ENCODE measurements at regions not wholly inside any gene's neighbourhood (a gene's known extent, or its start where the extent isn't known, plus 50 kb on each side); places are given as distances from the start of the nearest gene placed in this dataset.

DNA sequence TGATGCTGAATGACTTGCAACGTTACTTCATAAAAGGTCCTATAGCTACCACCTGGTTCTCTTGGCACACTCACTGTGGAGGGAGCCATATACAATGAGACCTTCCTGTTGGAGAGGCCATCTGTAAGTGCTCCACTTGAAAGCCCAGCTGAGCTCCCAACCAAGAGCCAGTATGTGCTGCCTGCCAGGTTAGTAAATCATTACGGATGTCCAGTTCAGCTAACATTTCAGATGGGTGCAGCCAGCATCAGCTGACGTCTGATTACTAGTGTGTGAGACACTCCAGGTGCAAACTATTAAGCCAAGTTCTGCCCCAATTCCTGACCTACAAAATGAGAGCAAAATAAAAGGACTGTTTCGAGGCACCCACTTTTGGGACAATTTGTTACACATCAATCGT lies 274.4 kb upstream of the ROBO2 start:
- intact Hi-C loops (cut with micrococcal nuclease; ENCODE audit: unreplicated experiment): no loop called here
- H3K4me1 ChIP-seq (replicated peaks; ENCODE audit: insufficient read depth): no peaks in the 10 kb centered on the region
- BruUV-seq (replicated peaks): no TSS peak

GRCh38 chr3:76768912-76769311 lies 271.0 kb upstream of the ROBO2 start:
- Histone ChIP-seq H3K9me3 (ENCODE audit: insufficient read depth, low read depth) (no peaks in the 10 kb centered on the region), H3K4me2 (no peak overlapping the region), H3K9me2 (ENCODE audit: insufficient read depth) (no peaks in the 10 kb centered on the region), H3F3A (ENCODE audit: insufficient read depth, low read depth) (no peaks in the 10 kb centered on the region), H4K20me1 (ENCODE audit: insufficient read depth) (no peaks in the 10 kb centered on the region), H3K4me3 (no peak overlapping the region), H3K79me2 (ENCODE audit: low read depth) (no peaks in the 10 kb centered on the region), H3K27ac (no peak overlapping the region), H3K36me3 (ENCODE audit: low read depth) (no peaks in the 10 kb centered on the region), H3K27me3 (ENCODE audit: insufficient read depth, low read depth) (no peaks in the 10 kb centered on the region), H3K4me1 (replicated peaks; ENCODE audit: insufficient read depth) (no peaks in the 10 kb centered on the region), H2AFZ (no peak overlapping the region)
- BruUV-seq (replicated peaks): no TSS peak
- no peak for TF ChIP-seq EZH2 (IDR thresholded peaks at IDR 0.05; ENCODE audit: low read depth)
- TF ChIP-seq CTCF (conservative IDR thresholded peaks at IDR 0.05): no peak
- ChIA-PET CTCF (no interaction called here), POLR2A (ENCODE audit: unreplicated experiment) (no interaction called here)
- no peak for DNase-seq
- intact Hi-C loops (cut with micrococcal nuclease; ENCODE audit: unreplicated experiment): no loop called here

More for the DNA sequence above, 274.4 kb upstream of the ROBO2 start:
- Histone ChIP-seq H3K4me2 (no peak overlapping the region), H2AFZ (no peak overlapping the region), H3F3A (ENCODE audit: insufficient read depth, low read depth) (no peaks in the 10 kb centered on the region), H3K36me3 (ENCODE audit: low read depth) (no peaks in the 10 kb centered on the region), H3K9me2 (ENCODE audit: insufficient read depth) (no peaks in the 10 kb centered on the region), H4K20me1 (ENCODE audit: insufficient read depth) (no peaks in the 10 kb centered on the region), H3K27me3 (ENCODE audit: insufficient read depth, low read depth) (no peaks in the 10 kb centered on the region), H3K27ac (no peak overlapping the region), H3K9me3 (ENCODE audit: insufficient read depth, low read depth) (no peaks in the 10 kb centered on the region), H3K79me2 (ENCODE audit: low read depth) (no peaks in the 10 kb centered on the region), H3K4me3 (no peak overlapping the region)
- POLR2A ChIA-PET (ENCODE audit: unreplicated experiment): no interaction called here
- no peak for TF ChIP-seq EZH2 (IDR thresholded peaks at IDR 0.05; ENCODE audit: low read depth)
- TF ChIP-seq CTCF (conservative IDR thresholded peaks at IDR 0.05): no peak
- CTCF ChIA-PET: no interaction called here
- no peak for DNase-seq

DNA sequence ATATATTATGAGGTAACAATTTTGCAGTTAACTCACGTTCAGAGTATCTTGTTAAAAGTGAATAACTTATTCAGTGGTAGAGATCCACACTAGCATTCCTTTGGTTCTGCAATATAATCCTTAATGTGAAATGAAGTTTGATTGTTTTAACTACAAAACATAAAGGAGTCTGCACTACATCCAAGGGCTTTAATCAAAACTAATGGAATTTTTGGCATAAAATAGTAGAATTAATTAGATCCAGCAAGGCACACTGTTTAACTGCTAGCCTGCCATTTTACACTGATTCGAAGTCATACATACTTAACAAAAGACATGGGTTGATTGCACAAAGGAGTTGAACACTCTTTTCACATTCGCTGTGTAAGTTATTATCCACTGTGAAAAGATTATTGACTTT lies 263.0 kb upstream of the ROBO2 start:
- BruUV-seq (replicated peaks): no TSS peak
- Histone ChIP-seq H3K4me2 (no peak overlapping the region), H4K20me1 (ENCODE audit: insufficient read depth) (no peaks in the 10 kb centered on the region)

More for the DNA sequence above, 263.0 kb upstream of the ROBO2 start:
- no peak overlapping the region for H2AFZ ChIP-seq
- no peaks in the 10 kb centered on the region for H3K4me1 ChIP-seq (replicated peaks; ENCODE audit: insufficient read depth)
- no peak for TF ChIP-seq EZH2 (IDR thresholded peaks at IDR 0.05; ENCODE audit: low read depth)
- TF ChIP-seq CTCF (conservative IDR thresholded peaks at IDR 0.05): no peak
- POLR2A ChIA-PET (ENCODE audit: unreplicated experiment): no interaction called here
- DNase-seq: no peak
- no peak overlapping the region for H3K27ac ChIP-seq
- H3K9me2 ChIP-seq (ENCODE audit: insufficient read depth): no peaks in the 10 kb centered on the region
- intact Hi-C loops (cut with micrococcal nuclease; ENCODE audit: unreplicated experiment): no loop called here
- no peaks in the 10 kb centered on the region for H3K79me2 ChIP-seq (ENCODE audit: low read depth)
- CTCF ChIA-PET: no interaction called here
- H3F3A ChIP-seq (ENCODE audit: insufficient read depth, low read depth): no peaks in the 10 kb centered on the region
- no peaks in the 10 kb centered on the region for H3K36me3 ChIP-seq (ENCODE audit: low read depth)
- H3K27me3 ChIP-seq (ENCODE audit: insufficient read depth, low read depth): no peaks in the 10 kb centered on the region
- H3K4me3 ChIP-seq: no peak overlapping the region
- no peaks in the 10 kb centered on the region for H3K9me3 ChIP-seq (ENCODE audit: insufficient read depth, low read depth)

Measured in PC-9 (cell line).